CD4-positive, alpha-beta T cell treated with Interleukin-17A for 4 hours (primary cell): ENCODE measurements at regions not wholly inside any gene's neighbourhood (a gene's known extent, or its start where the extent isn't known, plus 50 kb on each side); places are given as distances from the start of the nearest gene placed in this dataset.
"Not testable (repeated sequence)": the region's sequence is repeated elsewhere in the genome, so short reads cannot be mapped to it uniquely, and the experiment has no call there.

Experiments
- DNase-seq: peaks from one replicate; pipeline ENCODE4 v3.0.0-alpha.2; 2020; ENCODE audit warnings: mixed read lengths

GRCh38 chr5:104612005-104612404 lies 1049.4 kb upstream of the NUDT12 start:
- DNase-seq: no peak

DNA sequence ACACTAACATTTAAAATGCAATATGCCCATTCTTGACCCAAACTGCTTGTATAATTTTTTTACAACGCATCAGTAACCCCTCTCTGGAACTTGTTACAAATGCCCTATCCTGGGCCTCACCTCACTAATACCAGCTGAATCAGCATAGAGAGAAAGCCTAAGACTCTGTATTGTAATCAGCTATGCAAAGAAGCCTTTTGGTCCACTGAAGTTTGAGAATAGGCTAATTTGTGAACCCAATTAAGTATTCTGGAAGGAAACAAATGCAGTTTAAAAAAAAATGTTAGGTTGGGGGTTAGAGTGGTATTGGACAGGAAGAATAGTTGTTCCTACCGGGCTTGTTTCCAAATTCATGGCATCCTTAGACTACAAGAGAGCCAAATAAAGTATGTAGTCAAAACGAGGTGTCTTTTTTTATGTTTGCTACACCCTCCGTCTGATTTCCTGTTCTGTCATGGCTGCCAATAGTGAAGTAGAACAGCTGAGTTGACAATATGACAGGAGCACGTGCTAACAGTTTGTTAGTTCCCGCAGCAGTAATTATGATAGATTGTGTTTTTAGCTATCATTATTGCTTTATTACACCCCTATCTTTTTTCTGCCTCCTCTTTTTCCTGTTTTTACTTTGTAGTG lies 1048.7 kb upstream of the NUDT12 start:
- no peak for DNase-seq

GRCh38 chr5:104606258-104606829 lies 1043.8 kb upstream of the NUDT12 start:
- DNase-seq: no peak

DNA sequence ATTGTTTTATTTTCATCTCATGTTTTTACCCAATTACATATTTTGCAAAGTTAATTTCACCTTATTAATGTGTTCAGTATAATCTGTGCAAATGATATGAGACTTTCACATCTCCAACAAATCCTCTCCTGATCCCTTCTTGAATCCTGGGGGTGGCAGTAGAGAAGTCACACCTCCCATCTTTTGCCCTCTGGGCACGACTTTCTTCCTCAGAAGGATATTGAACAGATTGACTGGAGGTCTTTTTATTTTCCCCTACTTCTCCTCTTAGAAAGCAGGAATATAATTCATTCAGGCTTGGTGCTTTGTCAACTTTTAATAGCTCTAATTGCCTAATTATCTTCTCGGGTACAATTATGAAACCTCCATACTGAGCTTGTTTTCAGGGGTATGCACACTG lies 1037.1 kb upstream of the NUDT12 start:
- no peak for DNase-seq

DNA sequence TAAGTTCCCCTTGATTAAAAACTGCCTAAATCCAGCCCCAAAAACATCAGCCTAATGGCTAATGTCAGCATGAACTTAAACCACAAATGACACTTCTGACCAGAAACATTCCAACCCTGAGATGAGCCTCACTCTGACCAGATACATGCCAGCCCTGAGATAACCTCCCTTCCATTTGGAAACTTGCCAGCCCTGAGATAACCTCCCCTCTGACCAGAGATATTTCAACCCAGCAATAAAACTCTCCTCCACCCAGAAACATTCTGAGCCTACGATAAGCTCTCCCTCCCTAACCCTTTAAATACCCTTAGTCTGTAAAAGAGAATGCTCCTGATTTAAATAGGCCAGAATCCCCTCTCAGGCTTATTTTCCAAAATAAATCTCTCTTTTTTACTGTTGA lies 1035.7 kb upstream of the NUDT12 start:
- no peak for DNase-seq

DNA sequence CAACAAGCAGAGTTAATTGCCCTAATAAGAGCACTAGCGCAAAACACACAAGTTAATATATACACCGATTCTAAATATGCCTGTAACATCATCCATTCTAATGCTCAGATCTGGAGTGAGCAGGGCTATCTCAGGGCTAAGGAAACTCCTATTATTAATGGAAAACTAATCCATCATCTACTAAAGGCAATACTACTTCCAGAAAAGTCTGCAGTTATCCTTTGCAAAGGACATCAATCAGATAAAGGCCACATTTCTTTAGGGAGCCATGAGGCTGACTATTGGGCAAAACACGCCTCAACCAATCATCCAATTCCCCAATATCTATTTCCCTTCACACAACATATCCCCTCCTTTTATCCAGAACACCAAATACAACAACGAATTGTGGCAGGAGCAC lies 1032.3 kb upstream of the NUDT12 start:
- DNase-seq: no peak

GRCh38 chr5:104576677-104577076 lies 1014.1 kb upstream of the NUDT12 start:
- DNase-seq: no peak

DNA sequence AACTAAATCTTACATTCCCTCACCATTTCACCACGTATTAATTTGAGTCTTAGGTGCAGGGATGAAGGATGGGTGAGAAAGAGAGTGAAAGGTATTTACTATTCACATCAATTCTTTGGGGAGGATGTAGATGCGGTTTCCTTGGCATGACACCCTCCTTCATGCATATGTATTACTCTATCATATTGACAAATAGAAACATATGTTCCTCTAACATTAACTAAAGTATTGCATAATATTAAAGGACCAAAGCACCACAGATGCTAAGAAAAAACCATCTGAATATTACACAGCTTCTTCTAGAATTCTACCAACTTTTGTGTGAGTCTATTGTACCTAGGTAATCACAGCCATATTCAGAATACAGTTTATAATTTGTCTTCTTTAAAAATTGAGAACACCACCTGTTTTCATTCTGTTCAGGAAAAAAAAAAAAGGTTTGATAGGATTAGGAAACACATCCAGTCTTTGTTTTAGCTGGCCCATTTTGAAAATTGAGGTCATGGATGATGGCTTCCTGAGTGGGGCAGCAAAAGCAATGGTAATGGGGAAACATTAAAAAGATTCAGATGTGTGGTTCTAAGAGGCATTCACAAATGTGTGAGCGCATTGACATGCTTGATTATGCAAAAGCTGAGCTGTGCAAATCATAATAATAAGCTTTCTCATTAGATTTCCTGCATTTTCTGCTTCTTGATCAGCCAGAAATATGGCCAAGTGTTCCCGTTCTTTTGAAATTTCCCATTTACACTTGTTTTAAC lies 1011.5 kb upstream of the NUDT12 start:
- DNase-seq: no peak

DNA sequence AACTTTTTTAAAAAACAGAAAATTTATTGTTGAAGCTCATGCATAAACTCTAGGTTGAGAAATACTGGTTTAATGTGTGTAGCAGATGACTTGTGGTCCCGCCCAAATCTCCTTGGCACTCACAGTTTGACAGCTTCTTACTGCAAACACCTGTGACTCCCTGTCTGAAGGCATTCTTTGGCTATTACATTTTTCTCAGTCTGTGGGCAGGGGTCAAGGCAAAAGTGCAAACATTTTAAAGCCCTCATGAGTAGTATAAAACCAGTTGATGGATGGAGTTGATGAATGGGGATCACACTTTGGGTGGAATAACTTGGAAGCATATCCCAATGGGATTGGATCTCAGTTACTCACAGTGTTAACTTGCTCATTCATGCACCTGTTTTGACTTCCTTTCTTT lies 1007.0 kb upstream of the NUDT12 start:
- DNase-seq: no peak

DNA sequence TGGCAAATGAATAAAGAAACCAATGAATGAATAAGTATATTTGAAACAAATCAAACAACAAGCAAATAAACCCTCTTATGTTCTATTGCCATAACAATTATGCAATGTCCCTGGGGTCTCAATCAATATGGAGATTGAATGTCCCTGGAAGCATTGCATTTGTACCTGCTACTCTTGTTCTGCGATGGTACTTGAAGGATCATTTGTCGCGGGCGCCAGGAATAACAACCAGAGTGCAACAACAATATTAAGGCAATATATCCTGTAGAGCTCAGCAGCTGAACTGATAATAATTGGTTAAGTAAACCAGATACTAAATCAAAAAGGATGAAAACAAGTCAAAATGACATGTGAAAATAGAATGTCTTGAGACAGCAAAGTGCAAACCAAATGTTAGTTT lies 1001.9 kb upstream of the NUDT12 start:
- DNase-seq: no peak

DNA sequence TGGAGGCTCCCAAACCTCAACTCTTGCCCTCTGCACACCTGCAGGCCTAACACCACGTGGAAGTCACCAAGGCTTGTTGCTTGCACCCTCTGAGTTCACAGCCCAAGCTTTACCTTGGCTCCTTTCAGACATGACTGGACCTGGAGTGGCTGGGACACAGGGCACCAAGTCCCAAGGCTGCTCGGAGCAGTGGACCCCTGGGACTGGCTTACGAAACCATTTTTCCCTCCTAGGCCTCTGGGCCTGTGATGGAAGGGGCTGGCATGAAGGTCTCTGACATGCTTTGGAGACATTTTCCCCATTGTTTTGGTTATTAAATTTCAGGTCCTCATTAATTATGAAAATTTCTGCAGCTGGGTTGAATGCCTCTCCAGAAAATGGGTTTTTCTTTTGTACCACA lies 994.4 kb upstream of the NUDT12 start:
- DNase-seq: no peak

DNA sequence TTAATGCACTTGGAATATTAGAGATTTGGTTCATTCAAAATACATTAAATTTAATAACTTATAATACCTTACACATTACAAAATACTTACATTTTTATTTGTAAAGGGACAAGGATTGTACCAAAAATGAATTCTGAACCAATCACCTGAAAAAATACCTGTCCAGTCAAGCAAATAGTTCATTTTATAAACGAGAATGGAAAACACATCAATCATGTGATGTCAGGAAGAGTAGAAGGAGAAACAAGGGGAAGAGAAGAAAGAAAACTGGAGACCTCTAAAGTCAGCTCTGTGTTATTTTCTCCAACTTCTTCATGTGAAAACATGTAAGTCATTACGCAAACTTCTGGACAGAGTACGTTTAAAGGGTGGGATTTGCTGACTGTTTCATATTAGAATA lies 989.0 kb upstream of the NUDT12 start:
- no peak for DNase-seq

DNA sequence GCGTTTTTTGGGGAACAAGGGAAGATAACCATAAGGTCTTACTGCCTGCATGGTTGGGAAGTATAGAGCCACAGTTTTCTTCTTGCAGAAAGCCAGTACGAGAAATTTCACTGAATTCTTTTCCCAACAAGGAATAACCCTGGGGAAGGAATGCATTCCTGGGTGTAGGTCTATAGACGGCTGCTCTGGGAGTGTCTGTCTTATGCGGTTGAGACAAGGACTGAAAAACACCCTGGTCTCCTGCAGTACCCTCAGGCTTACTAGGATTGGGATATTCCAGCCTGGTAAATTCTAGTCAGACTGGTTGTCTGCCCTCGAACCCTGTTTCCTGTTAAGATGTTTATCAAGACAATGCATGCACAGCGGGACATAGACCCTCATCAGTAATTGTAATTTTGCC lies 984.3 kb upstream of the NUDT12 start:
- not testable (repeated sequence) for DNase-seq

GRCh38 chr5:104541141-104541785 lies 978.7 kb upstream of the NUDT12 start:
- DNase-seq: no peak

- no peak for DNase-seq
Measured at GRCh38 chr5:104540448-104540847, 977.9 kb upstream of the NUDT12 start.

GRCh38 chr5:104539618-104540350 lies 977.2 kb upstream of the NUDT12 start:
- no peak for DNase-seq

GRCh38 chr5:104538734-104539133 lies 976.1 kb upstream of the NUDT12 start:
- no peak for DNase-seq

DNA sequence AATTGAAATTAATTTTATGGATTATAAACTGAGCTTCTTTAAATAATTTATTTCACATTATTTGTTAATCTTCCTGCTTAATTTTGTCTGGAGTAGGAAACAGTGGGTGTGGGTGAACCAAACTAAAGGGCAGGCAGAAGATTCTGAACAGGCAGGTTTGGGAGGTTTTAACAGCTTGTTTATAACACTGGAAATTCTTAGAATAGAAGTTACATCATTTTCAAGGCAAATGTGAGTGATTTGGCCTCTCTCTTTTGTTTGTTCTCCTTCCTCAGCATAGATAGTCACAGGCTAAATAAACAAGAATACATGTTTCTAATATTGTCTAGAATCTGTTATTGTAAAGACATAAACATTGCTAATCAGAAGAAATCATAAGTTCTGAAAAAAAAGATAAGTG lies 970.9 kb upstream of the NUDT12 start:
- DNase-seq: no peak

DNA sequence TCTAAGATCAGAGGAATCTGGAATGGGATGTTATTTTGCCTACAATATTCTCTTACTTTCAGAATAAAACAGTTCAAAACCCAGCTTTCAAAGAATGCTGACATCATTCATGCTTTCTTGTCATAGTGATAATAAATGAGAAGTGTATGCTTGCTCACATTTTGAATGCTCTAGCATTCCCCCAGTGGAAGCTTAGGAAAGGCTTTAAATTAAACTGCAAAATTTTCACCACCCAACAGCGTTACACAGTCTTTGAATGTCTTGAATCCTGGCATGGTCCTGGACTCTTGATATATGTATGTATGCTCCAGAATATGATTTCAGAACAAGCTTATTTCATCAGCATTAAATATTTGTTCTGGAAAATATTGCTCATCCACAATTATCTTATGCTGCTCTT lies 964.3 kb upstream of the NUDT12 start:
- no peak for DNase-seq

DNA sequence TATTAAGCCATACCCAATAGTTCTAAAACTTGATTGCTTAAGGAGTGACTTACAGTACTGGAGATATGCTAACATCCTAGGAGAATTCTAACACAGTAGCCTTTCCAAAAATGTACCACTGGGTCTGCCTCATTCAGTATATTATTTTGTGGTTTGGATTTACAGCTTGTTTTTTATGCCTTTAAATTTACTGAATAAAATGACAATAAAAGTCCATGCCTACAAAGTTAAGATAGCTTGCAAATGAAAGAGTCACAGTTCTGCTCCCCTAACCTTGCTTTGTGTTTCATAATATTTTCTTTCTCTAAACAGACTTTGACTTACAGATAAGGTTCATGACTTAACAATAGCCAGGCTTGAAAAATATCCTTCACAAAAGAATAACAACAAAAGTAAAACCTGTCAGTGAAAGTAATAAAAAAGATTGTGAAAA lies 951.1 kb upstream of the NUDT12 start:
- no peak for DNase-seq

DNA sequence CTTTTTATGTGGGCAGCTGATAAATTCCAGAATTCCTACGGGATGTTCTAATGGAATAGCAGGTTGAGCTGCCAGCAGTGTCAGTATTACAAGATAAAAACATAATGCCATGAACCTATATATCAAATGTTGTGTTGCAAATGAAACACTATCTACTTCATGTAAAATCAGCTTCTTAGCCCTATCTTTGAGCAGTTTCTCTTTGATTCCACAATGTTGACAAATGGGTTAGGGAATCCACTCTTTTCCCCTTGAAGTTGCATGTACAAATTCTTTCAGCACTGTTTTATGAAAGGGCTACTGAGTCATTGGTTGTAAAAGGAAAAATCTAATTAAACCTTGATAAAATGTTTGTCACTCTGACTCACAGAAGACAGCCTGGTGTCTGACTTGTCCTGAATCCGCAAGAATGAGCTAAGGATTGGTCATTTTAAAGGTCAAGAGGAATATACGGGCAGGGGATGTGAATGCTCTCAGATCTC lies 950.6 kb upstream of the NUDT12 start:
- no peak for DNase-seq

DNA sequence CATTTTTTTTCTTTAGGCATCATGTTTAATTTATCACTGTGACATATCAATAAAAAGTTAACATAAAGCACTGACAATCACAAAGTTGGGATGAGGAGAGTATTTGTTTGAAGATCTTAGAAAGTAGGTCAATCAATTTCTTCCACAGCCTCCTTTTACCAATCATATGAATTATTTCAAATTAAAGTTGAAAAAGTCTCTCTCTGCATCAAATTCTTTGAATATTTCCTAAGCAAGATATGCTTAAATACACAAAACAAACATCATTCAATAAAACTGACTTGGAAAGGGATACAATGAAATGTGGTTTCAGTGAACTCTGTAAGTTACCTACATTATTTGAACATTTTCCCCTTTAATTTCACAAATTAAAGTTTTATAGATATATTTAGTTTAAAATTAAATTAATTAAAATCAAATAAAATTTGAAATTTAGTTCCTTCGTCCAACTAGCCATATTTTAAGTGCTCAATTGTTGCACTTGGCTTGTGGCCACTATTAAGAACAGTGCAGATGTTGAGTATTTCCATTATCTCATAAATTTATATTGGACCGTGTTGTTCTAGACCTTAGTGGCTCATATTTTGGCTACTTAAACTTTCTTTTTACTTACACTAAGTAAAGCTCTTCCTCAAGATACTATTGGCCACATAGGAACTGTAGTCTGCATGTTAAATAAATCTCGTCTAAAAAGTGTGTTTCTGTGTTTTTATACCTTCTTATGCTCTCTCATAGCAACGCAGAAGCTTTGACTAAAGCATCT lies 949.7 kb upstream of the NUDT12 start:
- DNase-seq: no peak
